ENCODE measurements at regions not wholly inside any gene's neighbourhood (a gene's known extent, or its start where the extent isn't known, plus 50 kb on each side); places are given as distances from the start of the nearest gene placed in this dataset.
"Not testable (repeated sequence)": the region's sequence is repeated elsewhere in the genome, so short reads cannot be mapped to it uniquely, and the experiment has no call there.

- H3K27me3 ChIP-seq (ENCODE audit: control insufficient read depth, low read length), result no peaks in the 10 kb centered on the region
Observed at GRCh38 chr10:28179743-28180099, 123.1 kb downstream of the MPP7 start.

GRCh38 chr10:28179006-28179742, 123.7 kb downstream of the MPP7 start:
- Histone ChIP-seq H3K36me3 (ENCODE audit: control insufficient read depth, low read length) (no peaks in the 10 kb centered on the region), H3K27ac (ENCODE audit: low read depth, low read length) (no peak overlapping the region), H3K27me3 (ENCODE audit: control insufficient read depth, low read length) (no peaks in the 10 kb centered on the region), H3K9me2 (replicated peaks; ENCODE audit: control insufficient read depth, low read length) (no peaks in the 10 kb centered on the region), H3K4me3 (ENCODE audit: low read length) (no peak overlapping the region), H3K79me2 (ENCODE audit: control insufficient read depth, low read length) (no peaks in the 10 kb centered on the region), H3K4me2 (ENCODE audit: low read length) (no peak overlapping the region), H4K20me1 (ENCODE audit: control insufficient read depth, insufficient read depth, low read depth, low read length) (no peaks in the 10 kb centered on the region), H3K9me3 (ENCODE audit: control insufficient read depth, insufficient read depth, low read length) (no peaks in the 10 kb centered on the region), H3K4me1 (ENCODE audit: control insufficient read depth, low read length) (no peaks in the 10 kb centered on the region), H3F3A (ENCODE audit: control insufficient read depth, insufficient read depth) (no peaks in the 10 kb centered on the region)
- TF ChIP-seq CTCF (IDR thresholded peaks at IDR 0.05; ENCODE audit: low read depth, low read length, poor library complexity, severe bottlenecking) (peak; percentile 64), EZH2phosphoT487 (IDR thresholded peaks at IDR 0.05; ENCODE audit: borderline replicate concordance, low read length) (no peak)

More at GRCh38 chr10:28179743-28180099, 123.1 kb downstream of the MPP7 start:
- no peaks in the 10 kb centered on the region for H4K20me1 ChIP-seq (ENCODE audit: control insufficient read depth, insufficient read depth, low read depth, low read length)
- H3K4me3 ChIP-seq (ENCODE audit: low read length), result no peak overlapping the region
- H3K79me2 ChIP-seq (ENCODE audit: control insufficient read depth, low read length), result no peaks in the 10 kb centered on the region
- no peaks in the 10 kb centered on the region for H3K9me2 ChIP-seq (replicated peaks; ENCODE audit: control insufficient read depth, low read length)
- H3K4me2 ChIP-seq (ENCODE audit: low read length), result no peak overlapping the region
- no peaks in the 10 kb centered on the region for H3K4me1 ChIP-seq (ENCODE audit: control insufficient read depth, low read length)
- no peak for TF ChIP-seq EZH2phosphoT487 (IDR thresholded peaks at IDR 0.05; ENCODE audit: borderline replicate concordance, low read length)
- TF ChIP-seq CTCF (IDR thresholded peaks at IDR 0.05; ENCODE audit: low read depth, low read length, poor library complexity, severe bottlenecking), result peak; percentile 2
- H3K27ac ChIP-seq (ENCODE audit: low read depth, low read length), result no peak overlapping the region
- no peaks in the 10 kb centered on the region for H3K36me3 ChIP-seq (ENCODE audit: control insufficient read depth, low read length)
- H3K9me3 ChIP-seq (ENCODE audit: control insufficient read depth, insufficient read depth, low read length), result no peaks in the 10 kb centered on the region
- no peaks in the 10 kb centered on the region for H3F3A ChIP-seq (ENCODE audit: control insufficient read depth, insufficient read depth)

- Histone ChIP-seq H3K4me1 (ENCODE audit: control insufficient read depth, low read length) (no peaks in the 10 kb centered on the region), H3K9me2 (replicated peaks; ENCODE audit: control insufficient read depth, low read length) (no peaks in the 10 kb centered on the region), H3K9me3 (ENCODE audit: control insufficient read depth, insufficient read depth, low read length) (no peaks in the 10 kb centered on the region), H3K4me2 (ENCODE audit: low read length) (0 out of 2 replicates have a peak overlapping the region, but pooled peaks have one; percentile 13), H4K20me1 (ENCODE audit: control insufficient read depth, insufficient read depth, low read depth, low read length) (no peaks in the 10 kb centered on the region), H3K27ac (ENCODE audit: low read depth, low read length) (no peak overlapping the region), H3K79me2 (ENCODE audit: control insufficient read depth, low read length) (no peaks in the 10 kb centered on the region), H3K36me3 (ENCODE audit: control insufficient read depth, low read length) (no peaks in the 10 kb centered on the region), H3F3A (ENCODE audit: control insufficient read depth, insufficient read depth) (no peaks in the 10 kb centered on the region), H3K27me3 (ENCODE audit: control insufficient read depth, low read length) (no peaks in the 10 kb centered on the region), H3K4me3 (ENCODE audit: low read length) (no peak overlapping the region)
- TF ChIP-seq CTCF (IDR thresholded peaks at IDR 0.05; ENCODE audit: low read depth, low read length, poor library complexity, severe bottlenecking) (no peak), EZH2phosphoT487 (IDR thresholded peaks at IDR 0.05; ENCODE audit: borderline replicate concordance, low read length) (no peak)
Observed at GRCh38 chr10:28177944-28178637, 124.8 kb downstream of the MPP7 start.

GRCh38 chr10:28176498-28176897, 126.4 kb downstream of the MPP7 start:
- not testable (repeated sequence) for H3K4me1 ChIP-seq (ENCODE audit: control insufficient read depth, low read length); H3K27ac ChIP-seq (ENCODE audit: low read depth, low read length); H3K4me2 ChIP-seq (ENCODE audit: low read length)

More at GRCh38 chr10:28176498-28176897, 126.4 kb downstream of the MPP7 start:
- H3K9me3 ChIP-seq (ENCODE audit: control insufficient read depth, insufficient read depth, low read length); H3K36me3 ChIP-seq (ENCODE audit: control insufficient read depth, low read length); H3K9me2 ChIP-seq (replicated peaks; ENCODE audit: control insufficient read depth, low read length); H3K79me2 ChIP-seq (ENCODE audit: control insufficient read depth, low read length); H3K27me3 ChIP-seq (ENCODE audit: control insufficient read depth, low read length); H3K4me3 ChIP-seq (ENCODE audit: low read length); H3F3A ChIP-seq (ENCODE audit: control insufficient read depth, insufficient read depth); H4K20me1 ChIP-seq (ENCODE audit: control insufficient read depth, insufficient read depth, low read depth, low read length): not testable (repeated sequence)
